ENCODE measurements at regions not wholly inside any gene's neighbourhood (a gene's known extent, or its start where the extent isn't known, plus 50 kb on each side); places are given as distances from the start of the nearest gene placed in this dataset.

- TF ChIP-seq CTCF (IDR thresholded peaks at IDR 0.05) = no peak
- no peak for TF ChIP-seq POLR2A (IDR thresholded peaks at IDR 0.05)
Measured at GRCh38 chr2:67339234-67339885, 57.8 kb upstream of the ETAA1 start.

Measured in Peyer's patch (tissue), 4 donors.